OCI-LY3 (cell line): ENCODE measurements at regions not wholly inside any gene's neighbourhood (a gene's known extent, or its start where the extent isn't known, plus 50 kb on each side); places are given as distances from the start of the nearest gene placed in this dataset.

Source experiments
- H2AFZ ChIP-seq: fragments of 200-600, 300-600 bp; shearing (Covaris generic); 2 replicates; pipeline ENCODE4 v1.6.0; 2014; ENCODE audit warnings: antibody characterized with exemption, low read depth, low read length
- H3K27ac ChIP-seq: fragments of 200-600, 300-600 bp; sonication (generic); 2 replicates; pipeline ENCODE4 v1.5.1; 2014; ENCODE audit warnings: mild to moderate bottlenecking, low read length, moderate library complexity, mixed read lengths
- H3K27me3 ChIP-seq: fragments of 200-600, 300-600 bp; sonication (generic); 2 replicates; pipeline ENCODE4 v1.6.1; 2014; ENCODE audit warnings: low read depth, low read length, mixed read lengths
- H3K36me3 ChIP-seq: fragments of 200-600, 300-600 bp; sonication (generic); replicated peaks from 2 replicates; pipeline ENCODE3; 2014; ENCODE audit warnings: low read depth, low read length, mixed read lengths
- H3K4me1 ChIP-seq: fragments of 300-600, 200-600 bp; sonication (generic); 2 replicates; pipeline ENCODE4 v1.6.1; 2014; ENCODE audit warnings: low read length, mixed read lengths
- H3K4me2 ChIP-seq: fragments of 200-600, 300-600 bp; sonication (generic); 2 replicates; pipeline ENCODE4 v1.6.1; 2014; ENCODE audit warnings: low read length, mixed read lengths
- H3K4me3 ChIP-seq: fragments of 300-600, 200-600 bp; sonication (generic); 2 replicates; pipeline ENCODE4 v1.5.1; 2014; ENCODE audit warnings: antibody characterized with exemption, mild to moderate bottlenecking, low read length, moderate library complexity
- H3K79me2 ChIP-seq: fragments of 300-600, 200-600 bp; shearing (Covaris generic); 2 replicates; pipeline ENCODE4 v1.6.1; 2014; ENCODE audit warnings: mild to moderate bottlenecking, low read length, mixed read lengths
- H3K9ac ChIP-seq: fragments of 300-600, 200-600 bp; shearing (Covaris generic); 2 replicates; pipeline ENCODE4 v1.6.0; 2014; ENCODE audit warnings: mild to moderate bottlenecking, low read length, moderate library complexity
- H3K9me3 ChIP-seq: fragments of 200-600, 300-600 bp; shearing (Covaris generic); 2 replicates; pipeline ENCODE4 v1.6.1; 2014; ENCODE audit warnings: low read length, mixed read lengths; ENCODE audit not compliant: insufficient read depth
- H4K20me1 ChIP-seq: fragments of 200-600, 300-600 bp; sonication (generic); 2 replicates; pipeline ENCODE4 v1.6.1; 2016; ENCODE audit warnings: low read length, mixed read lengths; ENCODE audit not compliant: insufficient read depth
- EZH2phosphoT487 ChIP-seq: fragments of 200-600 bp; shearing (Covaris generic); IDR thresholded peaks from 2 replicates; pipeline ENCODE4 v1.6.1; 2018; ENCODE audit warnings: antibody characterized with exemption, mixed run types, low read depth
- TF ChIP-seq, protein P1 (sequence below): fragments of 200-600, 300-600 bp; sonication (generic); IDR thresholded peaks from 2 replicates; pipeline ENCODE4 v1.5.1; 2014; ENCODE audit warnings: antibody characterized with exemption, low read length, low read depth

DNA sequence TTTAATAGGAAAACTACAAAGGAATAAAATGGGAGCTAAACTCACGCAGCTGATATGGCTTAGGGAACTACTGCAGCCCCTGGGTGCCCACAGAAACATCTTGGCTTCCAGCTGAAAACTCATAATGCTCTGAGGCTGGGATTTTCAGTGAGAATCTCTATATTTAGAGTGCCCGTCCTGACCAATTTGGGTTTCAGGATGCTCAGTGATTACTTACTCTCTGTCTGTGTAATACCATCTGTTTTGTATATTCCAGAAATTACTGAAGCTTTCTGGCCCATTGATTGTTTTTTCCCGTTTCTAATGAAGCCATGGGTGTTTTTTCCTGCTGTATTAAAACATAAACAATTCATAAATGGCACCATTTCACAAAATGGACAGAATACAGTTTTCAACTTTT, 50.6 kb upstream of the ZNF385D start:
- Histone ChIP-seq H4K20me1 (no peaks in the 10 kb centered on the region), H3K4me3 (no peak overlapping the region), H3K36me3 (no peaks in the 10 kb centered on the region), H2AFZ (no peak overlapping the region), H3K27me3 (0 out of 2 replicates have a peak, but pooled peaks cover 10% of the 10 kb centered on the region), H3K9me3 (no peaks in the 10 kb centered on the region), H3K4me1 (0 out of 2 replicates have a peak, but pooled peaks cover 6% of the 10 kb centered on the region), H3K9ac (no peak overlapping the region), H3K27ac (no peak overlapping the region), H3K79me2 (no peaks in the 10 kb centered on the region), H3K4me2 (no peak overlapping the region)
- no peak for TF ChIP-seq EZH2phosphoT487
- TF ChIP-seq, protein P1, sequence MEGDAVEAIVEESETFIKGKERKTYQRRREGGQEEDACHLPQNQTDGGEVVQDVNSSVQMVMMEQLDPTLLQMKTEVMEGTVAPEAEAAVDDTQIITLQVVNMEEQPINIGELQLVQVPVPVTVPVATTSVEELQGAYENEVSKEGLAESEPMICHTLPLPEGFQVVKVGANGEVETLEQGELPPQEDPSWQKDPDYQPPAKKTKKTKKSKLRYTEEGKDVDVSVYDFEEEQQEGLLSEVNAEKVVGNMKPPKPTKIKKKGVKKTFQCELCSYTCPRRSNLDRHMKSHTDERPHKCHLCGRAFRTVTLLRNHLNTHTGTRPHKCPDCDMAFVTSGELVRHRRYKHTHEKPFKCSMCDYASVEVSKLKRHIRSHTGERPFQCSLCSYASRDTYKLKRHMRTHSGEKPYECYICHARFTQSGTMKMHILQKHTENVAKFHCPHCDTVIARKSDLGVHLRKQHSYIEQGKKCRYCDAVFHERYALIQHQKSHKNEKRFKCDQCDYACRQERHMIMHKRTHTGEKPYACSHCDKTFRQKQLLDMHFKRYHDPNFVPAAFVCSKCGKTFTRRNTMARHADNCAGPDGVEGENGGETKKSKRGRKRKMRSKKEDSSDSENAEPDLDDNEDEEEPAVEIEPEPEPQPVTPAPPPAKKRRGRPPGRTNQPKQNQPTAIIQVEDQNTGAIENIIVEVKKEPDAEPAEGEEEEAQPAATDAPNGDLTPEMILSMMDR, result no peak

DNA sequence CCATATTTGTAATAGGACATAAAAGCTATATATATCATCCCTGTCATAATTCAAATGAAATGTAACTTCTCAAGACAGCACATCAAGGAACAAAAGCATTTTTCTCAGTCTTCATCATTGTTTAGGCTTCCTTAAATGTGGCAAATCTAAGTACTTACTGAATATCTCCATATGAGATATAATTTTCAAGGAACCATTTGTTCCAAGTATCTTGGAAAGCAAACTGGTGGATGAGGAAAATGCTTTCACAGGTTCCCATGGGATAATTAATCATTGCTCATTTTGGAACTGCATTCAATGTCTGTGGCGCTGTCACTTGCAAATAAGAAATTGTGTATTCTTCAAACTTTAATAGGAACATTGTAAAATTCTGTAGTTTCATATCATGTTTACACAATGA, 52.6 kb upstream of the ZNF385D start:
- Histone ChIP-seq H4K20me1 (no peaks in the 10 kb centered on the region), H3K4me1 (0 out of 2 replicates have a peak, but pooled peaks cover 6% of the 10 kb centered on the region), H3K4me2 (no peak overlapping the region), H3K79me2 (no peaks in the 10 kb centered on the region), H3K9me3 (no peaks in the 10 kb centered on the region), H3K36me3 (no peaks in the 10 kb centered on the region), H3K4me3 (no peak overlapping the region), H3K27me3 (0 out of 2 replicates have a peak, but pooled peaks cover 10% of the 10 kb centered on the region), H3K9ac (no peak overlapping the region), H3K27ac (no peak overlapping the region), H2AFZ (no peak overlapping the region)
- TF ChIP-seq, protein P1, result no peak

DNA sequence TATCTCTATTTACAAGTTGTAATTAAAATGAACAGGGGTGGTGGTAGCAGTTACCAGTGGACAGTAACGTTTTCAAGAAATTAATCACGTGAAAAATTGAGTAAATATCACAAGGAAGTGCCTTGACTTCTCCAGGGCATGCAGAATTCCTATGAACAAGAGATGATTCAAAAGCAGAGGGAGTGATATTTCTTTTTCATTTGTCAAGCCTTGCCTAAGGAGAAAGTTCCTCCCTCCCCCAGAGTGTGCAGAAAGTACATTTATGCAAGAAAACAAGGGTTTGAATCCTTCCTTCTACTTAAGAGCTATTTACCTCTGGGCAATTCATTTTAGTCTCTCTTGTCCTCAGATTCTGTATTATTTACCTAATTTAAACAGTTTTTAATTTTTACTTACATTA, 53.3 kb upstream of the ZNF385D start:
- Histone ChIP-seq H3K27me3 (0 out of 2 replicates have a peak, but pooled peaks cover 10% of the 10 kb centered on the region), H3K9me3 (no peaks in the 10 kb centered on the region), H4K20me1 (no peaks in the 10 kb centered on the region), H3K27ac (no peak overlapping the region), H3K79me2 (no peaks in the 10 kb centered on the region), H2AFZ (no peak overlapping the region), H3K9ac (no peak overlapping the region), H3K4me1 (0 out of 2 replicates have a peak, but pooled peaks cover 6% of the 10 kb centered on the region), H3K4me3 (no peak overlapping the region), H3K36me3 (no peaks in the 10 kb centered on the region), H3K4me2 (no peak overlapping the region)
- no peak for TF ChIP-seq EZH2phosphoT487
- TF ChIP-seq, protein P1, result no peak

GRCh38 chr3:21806733-21807132, 55.7 kb upstream of the ZNF385D start:
- no peak for TF ChIP-seq EZH2phosphoT487
- TF ChIP-seq, protein P1, result no peak
- Histone ChIP-seq H3K4me2 (no peak overlapping the region), H2AFZ (no peak overlapping the region), H3K27ac (no peak overlapping the region), H3K36me3 (no peaks in the 10 kb centered on the region), H3K27me3 (0 out of 2 replicates have a peak, but pooled peaks cover 10% of the 10 kb centered on the region), H3K79me2 (no peaks in the 10 kb centered on the region), H4K20me1 (no peaks in the 10 kb centered on the region), H3K4me3 (no peak overlapping the region), H3K9ac (no peak overlapping the region), H3K4me1 (0 out of 2 replicates have a peak, but pooled peaks cover 6% of the 10 kb centered on the region), H3K9me3 (no peaks in the 10 kb centered on the region)
